Loucy (cell line): ENCODE measurements at regions not wholly inside any gene's neighbourhood (a gene's known extent, or its start where the extent isn't known, plus 50 kb on each side); places are given as distances from the start of the nearest gene placed in this dataset.
"Not testable (repeated sequence)": the region's sequence is repeated elsewhere in the genome, so short reads cannot be mapped to it uniquely, and the experiment has no call there.

ENCODE experiments used
- H2AFZ ChIP-seq: fragments of 200-600 bp; sonication (generic); 2 replicates; pipeline ENCODE4 v1.6.0; 2016; ENCODE audit warnings: antibody characterized with exemption, mild to moderate bottlenecking, low read length, moderate library complexity
- H3F3A ChIP-seq: fragments of 200-600 bp; 2 replicates; pipeline ENCODE4 v1.6.0; 2016; ENCODE audit warnings: antibody characterized with exemption, low read depth, mild to moderate bottlenecking
- H3K27me3 ChIP-seq: fragments of 200-600 bp; sonication (generic); 2 replicates; pipeline ENCODE4 v1.6.1; 2014; ENCODE audit warnings: low read length, mild to moderate bottlenecking; ENCODE audit not compliant: insufficient read depth, poor library complexity, severe bottlenecking
- H3K36me3 ChIP-seq: fragments of 200-600 bp; sonication (generic); 2 replicates; pipeline ENCODE4 v1.6.1; 2016; ENCODE audit warnings: low read length; ENCODE audit not compliant: insufficient read depth
- H3K4me1 ChIP-seq: fragments of 200-600 bp; sonication (generic); 2 replicates; pipeline ENCODE4 v1.5.1; 2014; ENCODE audit warnings: low read length, mild to moderate bottlenecking; ENCODE audit not compliant: insufficient read depth, poor library complexity, severe bottlenecking
- H3K4me2 ChIP-seq: fragments of 200-600 bp; sonication (generic); 2 replicates; pipeline ENCODE4 v1.6.0; 2014; ENCODE audit warnings: antibody characterized with exemption, low read length, low read depth, mild to moderate bottlenecking; ENCODE audit not compliant: poor library complexity, severe bottlenecking
- H3K4me3 ChIP-seq: fragments of 200-600 bp; sonication (generic); 2 replicates; pipeline ENCODE4 v1.5.1; 2014; ENCODE audit warnings: low read length, mild to moderate bottlenecking, mixed read lengths; ENCODE audit not compliant: poor library complexity, severe bottlenecking
- H3K79me2 ChIP-seq: fragments of 200-600 bp; sonication (generic); 2 replicates; pipeline ENCODE4 v1.6.1; 2014; ENCODE audit warnings: low read length; ENCODE audit not compliant: insufficient read depth
- H3K9ac ChIP-seq: fragments of 200-600 bp; sonication (generic); 2 replicates; pipeline ENCODE4 v1.6.0; 2014; ENCODE audit warnings: mild to moderate bottlenecking, low read depth, low read length, moderate library complexity; ENCODE audit not compliant: poor library complexity, severe bottlenecking
- H3K9me2 ChIP-seq: fragments of 200-600 bp; sonication (generic); replicated peaks from 2 replicates; pipeline ENCODE4 v1.6.1; 2016; ENCODE audit warnings: low read depth, low read length, mixed read lengths
- H3K9me3 ChIP-seq: fragments of 200-600 bp; sonication (generic); 2 replicates; pipeline ENCODE4 v1.6.1; 2014; ENCODE audit warnings: mild to moderate bottlenecking, antibody characterized with exemption, low read length, low read depth; ENCODE audit not compliant: insufficient read depth
- H4K20me1 ChIP-seq: fragments of 200-600 bp; sonication (generic); 2 replicates; pipeline ENCODE4 v1.6.0; 2014; ENCODE audit warnings: antibody characterized with exemption, low read length, mild to moderate bottlenecking; ENCODE audit not compliant: insufficient read depth, poor library complexity, severe bottlenecking
- EZH2phosphoT487 ChIP-seq: fragments of 200-600 bp; IDR thresholded peaks from 2 replicates; pipeline ENCODE4 v1.6.1; 2018; ENCODE audit warnings: antibody characterized with exemption, mild to moderate bottlenecking, moderate library complexity, borderline replicate concordance
- TF ChIP-seq, protein P1 (sequence below): fragments of 200-600 bp; sonication (generic); conservative IDR thresholded peaks from 2 replicates; pipeline ENCODE4 v1.5.1; 2014; ENCODE audit warnings: mild to moderate bottlenecking, antibody characterized with exemption, low read length

DNA sequence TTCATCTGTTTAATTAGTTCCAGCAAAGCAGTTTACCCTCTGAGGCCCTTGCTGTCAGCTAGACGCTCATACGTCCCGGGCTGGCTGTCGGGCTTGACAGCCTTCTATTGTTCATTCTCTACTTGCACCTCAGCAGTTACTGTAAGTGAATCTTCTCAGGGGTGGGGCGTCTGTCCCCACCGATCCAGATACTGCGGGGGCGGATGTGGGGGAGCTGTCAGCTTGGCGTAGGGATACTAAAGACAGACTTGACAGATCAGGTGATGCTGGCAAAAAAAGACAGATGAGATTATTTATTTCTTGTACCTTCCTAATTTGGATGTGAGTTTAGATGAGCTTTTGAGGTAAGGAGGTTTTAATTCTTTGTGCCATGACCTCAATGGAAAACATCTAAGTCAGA lies 315.3 kb downstream of the NR2F2 start:
- Histone ChIP-seq H3K9me3 (no peaks in the 10 kb centered on the region), H3K27me3 (no peaks in the 10 kb centered on the region)
- TF ChIP-seq, protein P1, sequence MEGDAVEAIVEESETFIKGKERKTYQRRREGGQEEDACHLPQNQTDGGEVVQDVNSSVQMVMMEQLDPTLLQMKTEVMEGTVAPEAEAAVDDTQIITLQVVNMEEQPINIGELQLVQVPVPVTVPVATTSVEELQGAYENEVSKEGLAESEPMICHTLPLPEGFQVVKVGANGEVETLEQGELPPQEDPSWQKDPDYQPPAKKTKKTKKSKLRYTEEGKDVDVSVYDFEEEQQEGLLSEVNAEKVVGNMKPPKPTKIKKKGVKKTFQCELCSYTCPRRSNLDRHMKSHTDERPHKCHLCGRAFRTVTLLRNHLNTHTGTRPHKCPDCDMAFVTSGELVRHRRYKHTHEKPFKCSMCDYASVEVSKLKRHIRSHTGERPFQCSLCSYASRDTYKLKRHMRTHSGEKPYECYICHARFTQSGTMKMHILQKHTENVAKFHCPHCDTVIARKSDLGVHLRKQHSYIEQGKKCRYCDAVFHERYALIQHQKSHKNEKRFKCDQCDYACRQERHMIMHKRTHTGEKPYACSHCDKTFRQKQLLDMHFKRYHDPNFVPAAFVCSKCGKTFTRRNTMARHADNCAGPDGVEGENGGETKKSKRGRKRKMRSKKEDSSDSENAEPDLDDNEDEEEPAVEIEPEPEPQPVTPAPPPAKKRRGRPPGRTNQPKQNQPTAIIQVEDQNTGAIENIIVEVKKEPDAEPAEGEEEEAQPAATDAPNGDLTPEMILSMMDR: no peak
- TF ChIP-seq EZH2phosphoT487: no peak

DNA sequence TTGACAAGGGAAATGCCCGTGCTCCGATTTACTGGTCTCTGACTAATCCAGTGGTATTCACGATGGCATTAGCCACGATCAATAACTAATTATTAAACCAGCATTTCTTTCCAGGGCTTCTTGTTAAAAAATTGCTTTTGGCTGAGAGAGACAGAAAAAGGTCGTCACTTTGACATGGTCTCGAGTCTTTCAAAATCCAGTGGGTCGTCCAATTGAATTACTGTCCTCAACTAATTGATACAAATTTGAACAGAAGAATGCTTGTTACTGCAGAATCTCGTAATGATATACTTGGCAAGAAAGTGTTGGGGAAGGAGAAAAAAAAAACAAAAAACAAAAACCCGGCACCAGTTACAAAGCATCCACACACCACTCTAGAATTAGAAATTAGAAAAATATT lies 318.4 kb downstream of the NR2F2 start:
- no peak overlapping the region for H2AFZ ChIP-seq
- no peaks in the 10 kb centered on the region for H3K4me1 ChIP-seq
- H4K20me1 ChIP-seq: no peaks in the 10 kb centered on the region
- H3F3A ChIP-seq: no peaks in the 10 kb centered on the region
- H3K79me2 ChIP-seq: no peaks in the 10 kb centered on the region
- H3K36me3 ChIP-seq: no peaks in the 10 kb centered on the region
- H3K4me2 ChIP-seq: no peak overlapping the region
- H3K9ac ChIP-seq: no peak overlapping the region
- H3K27me3 ChIP-seq: no peaks in the 10 kb centered on the region
- no peaks in the 10 kb centered on the region for H3K9me3 ChIP-seq
- no peak overlapping the region for H3K4me3 ChIP-seq
- TF ChIP-seq, protein P1: no peak
- no peak for TF ChIP-seq EZH2phosphoT487
- H3K9me2 ChIP-seq: no peaks in the 10 kb centered on the region

More for the DNA sequence above, 315.3 kb downstream of the NR2F2 start:
- H3F3A ChIP-seq: no peaks in the 10 kb centered on the region
- no peaks in the 10 kb centered on the region for H3K4me1 ChIP-seq
- no peak overlapping the region for H2AFZ ChIP-seq
- H3K4me2 ChIP-seq: no peak overlapping the region
- no peak overlapping the region for H3K9ac ChIP-seq
- no peak overlapping the region for H3K4me3 ChIP-seq
- H3K79me2 ChIP-seq: no peaks in the 10 kb centered on the region
- H3K36me3 ChIP-seq: no peaks in the 10 kb centered on the region
- no peaks in the 10 kb centered on the region for H4K20me1 ChIP-seq
- no peaks in the 10 kb centered on the region for H3K9me2 ChIP-seq

DNA sequence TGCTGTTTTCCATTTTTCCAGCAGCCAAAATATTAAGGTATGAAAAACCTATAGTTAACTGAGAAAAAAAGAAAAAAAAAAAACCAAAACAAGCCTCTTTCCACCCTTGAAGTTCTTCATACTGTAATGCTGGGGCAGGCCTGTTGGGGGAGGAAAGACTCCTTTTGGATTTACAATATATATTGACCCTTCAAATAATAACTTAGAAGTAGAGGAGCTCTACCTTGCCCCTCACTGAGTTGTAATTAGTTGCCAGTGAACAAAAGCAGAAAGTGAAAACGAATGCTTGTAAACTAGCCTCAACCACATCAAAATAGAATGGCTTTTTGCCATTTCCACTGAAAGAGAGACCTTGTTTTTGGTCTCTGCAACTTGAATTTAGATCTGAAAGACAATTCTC lies 326.6 kb downstream of the NR2F2 start:
- Histone ChIP-seq H3K4me2 (no peak overlapping the region), H3K4me1 (no peaks in the 10 kb centered on the region), H3F3A (no peaks in the 10 kb centered on the region), H3K4me3 (no peak overlapping the region), H4K20me1 (no peaks in the 10 kb centered on the region), H3K79me2 (no peaks in the 10 kb centered on the region), H3K9me2 (no peaks in the 10 kb centered on the region), H3K36me3 (no peaks in the 10 kb centered on the region), H3K9me3 (no peaks in the 10 kb centered on the region), H2AFZ (no peak overlapping the region), H3K9ac (no peak overlapping the region), H3K27me3 (no peaks in the 10 kb centered on the region)
- TF ChIP-seq, protein P1: peak; percentile 19; the same call in 1 of the 2 replicates
- TF ChIP-seq EZH2phosphoT487: no peak

DNA sequence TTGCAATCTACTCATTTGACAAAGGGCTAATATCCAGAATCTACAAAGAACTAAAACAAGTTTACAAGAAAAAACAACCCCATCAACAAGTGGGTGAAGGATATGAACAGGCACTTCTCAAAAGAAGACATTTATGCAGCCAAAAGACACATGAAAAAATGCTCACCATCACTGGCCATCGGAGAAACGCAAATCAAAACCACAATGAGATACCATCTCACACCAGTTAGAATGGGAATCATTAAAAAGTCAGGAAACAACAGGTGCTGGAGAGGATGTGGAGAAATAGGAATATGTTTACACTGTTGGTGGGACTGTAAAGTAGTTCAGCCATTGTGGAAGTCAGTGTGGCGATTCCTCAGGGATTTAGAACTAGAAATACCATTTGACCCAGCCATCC lies 336.5 kb downstream of the NR2F2 start:
- H3K27me3 ChIP-seq, H4K20me1 ChIP-seq, H3K9ac ChIP-seq, H3K4me1 ChIP-seq, H2AFZ ChIP-seq, H3K79me2 ChIP-seq, H3K9me3 ChIP-seq, H3F3A ChIP-seq, H3K9me2 ChIP-seq, H3K36me3 ChIP-seq, H3K4me2 ChIP-seq, H3K4me3 ChIP-seq: not testable (repeated sequence)
